H1 (cell line): ENCODE measurements at regions not wholly inside any gene's neighbourhood (a gene's known extent, or its start where the extent isn't known, plus 50 kb on each side); places are given as distances from the start of the nearest gene placed in this dataset.

Experiments
- BACH1 ChIP-seq: IDR thresholded peaks from 2 replicates; pipeline ENCODE4 v1.6.1; 2012; ENCODE audit warnings: low read length, improper control_type of control experiment
- CEBPB ChIP-seq: IDR thresholded peaks from 2 replicates; pipeline ENCODE4 v1.6.1; 2012; ENCODE audit warnings: low read depth, low read length
- CHD7 ChIP-seq: fragments of 300-600 bp; sonication (generic); IDR thresholded peaks from 2 replicates; pipeline ENCODE4 v1.7.1; 2012; ENCODE audit warnings: low read length, moderate library complexity, mild to moderate bottlenecking, inconsistent platforms; ENCODE audit not compliant: insufficient replicate concordance
- E2F6 ChIP-seq: IDR thresholded peaks from 2 replicates; pipeline ENCODE4 v1.6.1; 2012; ENCODE audit warnings: inconsistent platforms
- SP2 ChIP-seq: IDR thresholded peaks from 2 replicates; pipeline ENCODE4 v1.6.1; 2012; ENCODE audit warnings: mild to moderate bottlenecking, low read length, inconsistent platforms
- TCF12 ChIP-seq: IDR thresholded peaks from 2 replicates; pipeline ENCODE4 v1.6.1; 2011; ENCODE audit warnings: low read depth, mild to moderate bottlenecking, low read length
- USF2 ChIP-seq: IDR thresholded peaks from 2 replicates; pipeline ENCODE4 v1.6.1; 2011; ENCODE audit warnings: low read length, improper control_type of control experiment

GRCh38 chr1:118555638-118556037 lies 370.6 kb upstream of the SPAG17 start (continued):
- TF ChIP-seq CHD7: no peak
- no peak for TF ChIP-seq CEBPB
- TF ChIP-seq E2F6: no peak
- no peak for TF ChIP-seq USF2
- TF ChIP-seq TCF12: no peak
- TF ChIP-seq SP2: no peak
- TF ChIP-seq BACH1: no peak
